Fibroblast of the aortic adventitia (primary cell): ENCODE measurements at regions not wholly inside any gene's neighbourhood (a gene's known extent, or its start where the extent isn't known, plus 50 kb on each side); places are given as distances from the start of the nearest gene placed in this dataset.

Source experiments
- DNase-seq: peaks from one replicate; pipeline ENCODE4 v3.0.0-alpha.2; 2010; ENCODE audit warnings: low read depth
- H3K4me3 ChIP-seq: 2 replicates; pipeline ENCODE4 v1.5.1; 2011; ENCODE audit warnings: low read depth, mild to moderate bottlenecking, control low read depth, low read length, moderate library complexity
- TF ChIP-seq, protein P1 (sequence below): IDR thresholded peaks from 2 replicates; pipeline ENCODE4 v1.5.1; 2011; ENCODE audit warnings: mild to moderate bottlenecking, low read length, control low read depth, inconsistent platforms; ENCODE audit not compliant: insufficient read depth

GRCh38 chr5:88113429-88113828 lies 155.2 kb downstream of the TMEM161B start:
- DNase-seq: no peak
- H3K4me3 ChIP-seq: no peak overlapping the region
- TF ChIP-seq, protein P1, sequence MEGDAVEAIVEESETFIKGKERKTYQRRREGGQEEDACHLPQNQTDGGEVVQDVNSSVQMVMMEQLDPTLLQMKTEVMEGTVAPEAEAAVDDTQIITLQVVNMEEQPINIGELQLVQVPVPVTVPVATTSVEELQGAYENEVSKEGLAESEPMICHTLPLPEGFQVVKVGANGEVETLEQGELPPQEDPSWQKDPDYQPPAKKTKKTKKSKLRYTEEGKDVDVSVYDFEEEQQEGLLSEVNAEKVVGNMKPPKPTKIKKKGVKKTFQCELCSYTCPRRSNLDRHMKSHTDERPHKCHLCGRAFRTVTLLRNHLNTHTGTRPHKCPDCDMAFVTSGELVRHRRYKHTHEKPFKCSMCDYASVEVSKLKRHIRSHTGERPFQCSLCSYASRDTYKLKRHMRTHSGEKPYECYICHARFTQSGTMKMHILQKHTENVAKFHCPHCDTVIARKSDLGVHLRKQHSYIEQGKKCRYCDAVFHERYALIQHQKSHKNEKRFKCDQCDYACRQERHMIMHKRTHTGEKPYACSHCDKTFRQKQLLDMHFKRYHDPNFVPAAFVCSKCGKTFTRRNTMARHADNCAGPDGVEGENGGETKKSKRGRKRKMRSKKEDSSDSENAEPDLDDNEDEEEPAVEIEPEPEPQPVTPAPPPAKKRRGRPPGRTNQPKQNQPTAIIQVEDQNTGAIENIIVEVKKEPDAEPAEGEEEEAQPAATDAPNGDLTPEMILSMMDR: no peak

GRCh38 chr5:88109818-88110217 lies 158.8 kb downstream of the TMEM161B start:
- TF ChIP-seq, protein P1: no peak
- DNase-seq: no peak
- H3K4me3 ChIP-seq: no peak overlapping the region

- DNase-seq: no peak
- H3K4me3 ChIP-seq: no peak overlapping the region
- TF ChIP-seq, protein P1: no peak
Measured at GRCh38 chr5:88108490-88109279, 160.0 kb downstream of the TMEM161B start.

- DNase-seq: no peak
- TF ChIP-seq, protein P1: no peak
- H3K4me3 ChIP-seq: no peak overlapping the region
Measured at GRCh38 chr5:88094906-88095496, 173.6 kb downstream of the TMEM161B start.

DNA sequence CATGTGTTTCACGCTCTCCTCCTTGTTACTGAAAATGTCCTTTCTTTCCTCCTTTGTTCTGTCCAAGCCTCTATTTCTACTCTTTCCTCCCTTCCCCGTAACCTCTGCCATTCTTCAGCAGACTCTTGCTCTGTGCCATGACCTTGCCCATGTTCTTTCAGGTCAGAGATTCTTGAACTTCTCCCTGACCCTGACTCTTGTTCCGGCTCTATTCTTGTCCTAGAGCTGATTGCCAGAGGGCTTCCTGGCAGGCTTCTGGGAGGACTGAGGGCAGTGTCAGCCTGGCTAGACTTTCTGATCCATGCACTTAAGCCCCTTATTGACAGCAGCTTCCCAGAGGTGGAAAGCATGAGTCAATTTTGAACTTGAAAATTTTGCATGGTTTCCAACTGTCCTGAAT lies 174.2 kb downstream of the TMEM161B start:
- no peak overlapping the region for H3K4me3 ChIP-seq
- no peak for DNase-seq
- TF ChIP-seq, protein P1: no peak

- TF ChIP-seq, protein P1: no peak
- no peak for DNase-seq
- no peak overlapping the region for H3K4me3 ChIP-seq
Measured at GRCh38 chr5:88093765-88094164, 174.9 kb downstream of the TMEM161B start.
